HG02798 (cell line): ENCODE measurements at regions not wholly inside any gene's neighbourhood (a gene's known extent, or its start where the extent isn't known, plus 50 kb on each side); places are given as distances from the start of the nearest gene placed in this dataset.
"Not testable (repeated sequence)": the region's sequence is repeated elsewhere in the genome, so short reads cannot be mapped to it uniquely, and the experiment has no call there.

Source experiments
- ATAC-seq: cut with Tn5 transposase; IDR thresholded peaks from one replicate; pipeline ENCODE4 v1.9.1; 2021; ENCODE audit warnings: mild to moderate bottlenecking; ENCODE audit not compliant: unreplicated experiment, poor library complexity

GRCh38 chr9:62655705-62656104 lies 1465.9 kb downstream of the SPATA31A7 start:
- not testable (repeated sequence) for ATAC-seq

GRCh38 chr9:62662733-62663507 lies 1473.1 kb downstream of the SPATA31A7 start:
- not testable (repeated sequence) for ATAC-seq

DNA sequence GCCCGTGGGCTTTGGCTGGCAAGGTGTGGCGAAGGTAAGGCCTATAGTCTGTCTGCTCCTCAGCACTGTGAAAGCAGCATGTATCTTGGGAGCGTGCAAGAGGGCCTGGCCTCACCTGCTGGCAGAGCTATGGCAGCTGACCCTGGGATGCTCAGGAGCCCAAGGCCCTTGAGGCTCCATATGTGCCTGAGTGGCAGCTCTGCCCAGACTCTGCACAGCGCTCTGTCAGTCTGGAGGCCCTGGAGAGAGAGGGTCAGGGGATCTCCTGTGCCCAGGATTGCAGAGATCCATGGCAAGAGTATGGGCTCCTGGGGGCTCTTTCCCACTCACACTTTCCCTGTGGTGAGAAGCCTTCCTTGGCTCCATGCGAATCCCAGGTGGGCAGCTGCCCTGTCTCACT lies 1473.7 kb downstream of the SPATA31A7 start:
- not testable (repeated sequence) for ATAC-seq

GRCh38 chr9:62667137-62667824 lies 1477.4 kb downstream of the SPATA31A7 start:
- not testable (repeated sequence) for ATAC-seq

- ATAC-seq: not testable (repeated sequence)
These were observed 1487.2 kb downstream of the SPATA31A7 start for GRCh38 chr9:62677016-62677415.

DNA sequence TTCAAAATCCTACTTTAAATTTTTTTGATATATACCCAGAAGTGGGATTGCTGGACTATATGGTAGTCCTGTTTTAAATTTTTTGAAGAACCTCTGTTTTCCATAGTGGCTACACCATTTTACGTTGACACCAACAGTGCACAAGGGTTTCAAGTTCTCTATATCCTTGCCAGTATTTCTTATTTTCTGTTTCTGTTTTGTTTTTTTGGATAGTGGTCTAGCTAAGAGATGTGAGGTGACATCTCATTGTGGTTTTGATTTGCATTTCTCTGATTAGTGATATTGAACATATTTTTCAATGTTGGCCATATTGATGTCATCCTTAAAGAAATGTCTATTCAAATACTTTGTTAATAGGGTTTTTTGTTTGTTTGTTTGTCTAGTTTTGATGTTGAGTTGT lies 1488.5 kb downstream of the SPATA31A7 start:
- ATAC-seq: not testable (repeated sequence)

GRCh38 chr9:62679020-62679419 lies 1489.2 kb downstream of the SPATA31A7 start:
- peak; percentile 37 for ATAC-seq

- not testable (repeated sequence) for ATAC-seq
These were observed 1495.2 kb downstream of the SPATA31A7 start for GRCh38 chr9:62684833-62685647.

DNA sequence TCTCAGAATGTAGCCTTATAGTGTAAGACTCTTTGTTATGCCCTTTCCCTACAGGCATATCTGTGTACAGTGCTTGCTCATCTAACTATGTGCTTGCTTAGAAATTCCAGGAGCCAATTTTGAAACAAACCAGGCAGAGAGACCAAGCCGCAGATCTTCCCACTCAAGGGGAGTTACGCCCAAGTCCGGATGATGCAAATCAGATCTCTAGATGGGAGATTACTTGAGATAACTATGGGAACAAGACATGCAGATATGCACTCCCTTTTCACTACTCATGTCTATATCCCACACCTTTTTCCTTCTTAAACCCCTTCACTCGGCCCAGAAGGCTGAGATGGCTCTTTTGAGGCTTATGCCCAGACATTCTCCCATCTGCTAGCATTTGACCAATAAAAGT lies 1496.5 kb downstream of the SPATA31A7 start:
- not testable (repeated sequence) for ATAC-seq

- not testable (repeated sequence) for ATAC-seq
These were observed 1503.2 kb downstream of the SPATA31A7 start for GRCh38 chr9:62693019-62693418.

DNA sequence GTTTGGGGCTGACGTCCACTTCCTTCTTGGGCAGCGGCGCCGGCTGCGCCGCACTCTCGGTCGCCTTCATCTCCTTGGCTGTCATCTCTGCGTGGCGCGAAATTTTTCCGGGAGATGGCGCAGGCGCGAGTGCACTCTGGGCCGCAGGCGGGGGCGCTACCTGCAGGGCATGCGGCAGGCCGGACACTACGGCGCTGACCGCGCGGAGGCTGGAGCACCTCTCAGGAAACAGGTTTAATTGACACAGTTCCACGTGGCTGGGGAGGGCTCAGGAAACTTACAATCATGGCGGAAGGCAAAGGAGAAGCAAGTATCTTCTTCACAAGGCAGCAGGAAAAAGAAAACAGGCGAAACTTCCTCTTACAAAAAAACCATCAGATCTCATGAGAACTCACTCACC lies 1521.5 kb downstream of the SPATA31A7 start:
- not testable (repeated sequence) for ATAC-seq

DNA sequence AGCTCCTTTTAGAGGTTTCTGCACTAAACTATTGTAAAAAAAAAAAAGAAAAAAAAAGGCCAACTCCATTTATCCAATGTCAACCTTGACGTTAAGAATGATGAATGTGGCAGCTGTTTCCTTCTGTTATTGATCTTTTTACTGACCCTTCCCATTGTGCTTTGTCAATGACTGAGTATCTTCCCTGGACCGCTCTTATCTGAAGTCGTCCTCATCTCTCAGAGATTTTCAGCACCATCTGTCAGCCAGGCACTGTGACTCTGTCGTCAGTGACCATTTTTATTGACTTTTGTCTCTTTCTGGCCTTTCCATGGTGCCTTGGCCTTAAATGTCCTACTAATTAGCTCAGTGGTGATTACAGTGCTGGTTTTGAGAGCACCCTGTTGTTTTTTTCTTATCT lies 1535.7 kb downstream of the SPATA31A7 start:
- ATAC-seq: not testable (repeated sequence)

GRCh38 chr9:62730229-62731000 lies 1540.6 kb downstream of the SPATA31A7 start:
- ATAC-seq: peak; percentile 97

DNA sequence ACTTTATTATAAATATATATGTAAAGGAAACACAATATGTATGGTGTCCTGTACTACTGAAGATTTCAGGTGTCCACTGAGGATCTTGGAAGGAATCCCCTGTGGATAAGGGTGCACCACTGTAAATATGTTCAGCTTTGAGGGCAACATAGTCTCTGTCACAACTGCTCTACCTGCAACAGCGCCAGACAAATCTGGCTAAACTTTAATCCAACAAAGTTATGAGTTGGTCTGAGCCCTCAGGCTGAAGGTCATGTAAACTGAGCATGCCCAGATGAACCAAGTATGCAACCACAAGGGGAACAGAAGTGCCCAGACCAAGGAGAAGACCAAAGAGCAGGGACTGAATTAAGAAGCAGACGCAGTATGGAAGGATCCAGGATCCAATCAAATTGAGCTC lies 1541.2 kb downstream of the SPATA31A7 start:
- ATAC-seq: not testable (repeated sequence)

- not testable (repeated sequence) for ATAC-seq
These were observed 1547.3 kb downstream of the SPATA31A7 start for GRCh38 chr9:62737004-62737606.

DNA sequence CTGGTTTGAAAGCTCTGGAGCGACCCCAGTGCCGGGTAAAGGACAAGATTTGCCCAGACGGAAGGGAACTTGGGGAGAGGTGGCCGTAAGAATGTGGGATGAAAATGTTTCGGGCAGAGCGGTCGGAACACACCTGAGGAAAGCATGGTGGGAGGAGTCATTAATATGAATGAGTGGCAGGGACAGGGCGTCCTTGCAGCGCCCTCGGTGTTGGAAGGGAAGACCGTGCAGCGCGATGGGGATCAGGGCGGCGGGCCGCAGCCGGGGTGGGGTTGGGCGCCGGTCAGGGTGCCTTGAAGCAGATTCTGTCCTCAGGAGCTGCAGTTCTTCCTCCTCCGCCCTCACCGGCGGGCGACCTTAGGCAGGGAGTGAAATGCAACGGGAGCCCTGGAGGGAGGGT lies 1548.1 kb downstream of the SPATA31A7 start:
- ATAC-seq: not testable (repeated sequence)

DNA sequence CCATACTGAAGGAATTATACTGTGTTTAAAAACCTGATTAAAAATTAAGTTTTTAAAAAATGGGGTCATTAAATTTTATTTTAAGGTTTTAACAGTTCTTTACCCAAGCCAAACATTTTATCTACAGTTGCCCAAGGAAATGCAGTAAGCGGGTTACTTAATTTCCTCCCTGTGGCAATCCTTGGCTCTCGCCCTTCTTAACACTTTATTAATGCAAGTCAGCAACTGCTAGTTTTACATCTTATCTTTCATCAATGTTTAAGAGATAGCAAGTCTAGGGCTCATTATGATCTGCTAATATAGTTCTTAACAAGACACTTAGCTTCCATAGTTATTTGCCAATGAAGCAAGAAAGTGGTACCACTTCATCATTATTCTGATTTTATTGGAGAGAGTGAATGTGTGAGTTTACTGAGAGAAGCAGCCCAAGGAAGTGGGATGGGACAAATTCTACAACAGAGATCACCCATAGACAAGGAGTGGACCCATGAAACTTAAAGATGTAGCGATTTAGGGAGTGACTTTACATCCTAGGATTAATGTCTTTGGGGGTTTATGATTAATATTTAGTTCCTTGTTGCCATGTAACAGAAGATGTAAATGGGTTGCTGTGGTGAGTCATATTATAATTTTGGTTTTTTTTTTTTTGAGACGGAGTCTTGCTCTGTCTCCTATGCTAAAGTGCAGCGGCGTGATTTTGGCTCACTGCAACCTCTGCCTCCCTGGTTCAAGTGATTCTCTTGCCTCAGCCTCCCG lies 1556.1 kb downstream of the SPATA31A7 start:
- not testable (repeated sequence) for ATAC-seq
